Fibroblast of lung (primary cell): ENCODE measurements at regions not wholly inside any gene's neighbourhood (a gene's known extent, or its start where the extent isn't known, plus 50 kb on each side); places are given as distances from the start of the nearest gene placed in this dataset.
"Not testable (repeated sequence)": the region's sequence is repeated elsewhere in the genome, so short reads cannot be mapped to it uniquely, and the experiment has no call there.

ENCODE experiments used
- EZH2 ChIP-seq: IDR thresholded peaks from 2 replicates; pipeline ENCODE4 v1.5.1; 2012; ENCODE audit warnings: low read length, control low read depth, mild to moderate bottlenecking; ENCODE audit errors: missing control alignments
- TF ChIP-seq, protein P1 (sequence below), 2 donors: IDR thresholded peaks in 1 of 2; conservative IDR thresholded peaks in 1 of 2; 1 replicate in 1 of 2; 2 replicates in 1 of 2; pipeline ENCODE4 v1.5.1; 2011 to 2012; ENCODE audit warnings: low read length in 2 of 2, control low read depth in 1 of 2, inconsistent platforms in 1 of 2, low read depth in 1 of 2, mild to moderate bottlenecking in 1 of 2

DNA sequence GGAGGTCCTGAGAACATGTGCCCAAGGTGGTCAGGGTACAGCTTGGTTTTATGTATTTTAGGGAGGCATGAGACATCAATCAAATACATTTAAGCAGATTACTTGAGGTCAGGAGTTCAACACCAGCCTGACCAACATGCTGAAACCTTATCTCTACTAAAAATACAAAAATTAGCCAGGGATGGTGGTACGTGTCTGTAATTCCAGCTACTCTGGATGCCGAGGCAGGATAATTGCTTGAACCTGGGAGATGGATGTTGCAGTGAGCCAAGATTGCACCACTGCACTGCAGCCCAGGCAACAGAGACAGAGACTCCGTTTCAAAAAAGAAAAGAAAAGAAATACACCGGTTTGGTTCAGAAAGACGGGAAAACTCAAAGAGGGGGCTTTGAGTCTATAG is 165.9 kb upstream of the ADAMTS19 start:
- not testable (repeated sequence) for TF ChIP-seq EZH2
- TF ChIP-seq, protein P1, sequence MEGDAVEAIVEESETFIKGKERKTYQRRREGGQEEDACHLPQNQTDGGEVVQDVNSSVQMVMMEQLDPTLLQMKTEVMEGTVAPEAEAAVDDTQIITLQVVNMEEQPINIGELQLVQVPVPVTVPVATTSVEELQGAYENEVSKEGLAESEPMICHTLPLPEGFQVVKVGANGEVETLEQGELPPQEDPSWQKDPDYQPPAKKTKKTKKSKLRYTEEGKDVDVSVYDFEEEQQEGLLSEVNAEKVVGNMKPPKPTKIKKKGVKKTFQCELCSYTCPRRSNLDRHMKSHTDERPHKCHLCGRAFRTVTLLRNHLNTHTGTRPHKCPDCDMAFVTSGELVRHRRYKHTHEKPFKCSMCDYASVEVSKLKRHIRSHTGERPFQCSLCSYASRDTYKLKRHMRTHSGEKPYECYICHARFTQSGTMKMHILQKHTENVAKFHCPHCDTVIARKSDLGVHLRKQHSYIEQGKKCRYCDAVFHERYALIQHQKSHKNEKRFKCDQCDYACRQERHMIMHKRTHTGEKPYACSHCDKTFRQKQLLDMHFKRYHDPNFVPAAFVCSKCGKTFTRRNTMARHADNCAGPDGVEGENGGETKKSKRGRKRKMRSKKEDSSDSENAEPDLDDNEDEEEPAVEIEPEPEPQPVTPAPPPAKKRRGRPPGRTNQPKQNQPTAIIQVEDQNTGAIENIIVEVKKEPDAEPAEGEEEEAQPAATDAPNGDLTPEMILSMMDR (conservative IDR thresholded peaks at IDR 0.05 in 1 of 2, IDR thresholded peaks at IDR 0.05 in 1 of 2; ENCODE audit: low read depth in 1 of 2, low read length in 2 of 2) = not testable (repeated sequence)
